ENCODE measurements at regions not wholly inside any gene's neighbourhood (a gene's known extent, or its start where the extent isn't known, plus 50 kb on each side); places are given as distances from the start of the nearest gene placed in this dataset.
A peak's percentile ranks its signal among the peaks of the same experiment; 100 is the strongest.

DNA sequence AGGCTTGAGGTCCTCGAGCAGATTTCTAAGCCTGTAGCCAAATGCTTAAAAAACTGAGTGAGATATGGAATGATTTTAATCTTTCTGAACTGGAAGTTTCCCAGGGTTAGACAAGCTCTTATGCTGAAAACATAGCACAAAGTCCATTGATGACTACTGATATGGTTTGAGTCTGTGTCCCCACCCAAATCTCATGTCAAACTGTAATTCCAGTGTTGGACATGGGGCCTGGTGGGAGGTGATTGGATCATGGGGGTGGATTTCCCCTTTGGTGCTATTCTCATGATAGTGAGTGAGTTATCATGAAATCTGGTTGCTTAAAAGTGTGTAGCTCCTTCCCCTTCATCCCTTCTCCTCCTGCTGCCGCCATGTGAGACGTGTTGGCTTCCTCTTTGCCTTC lies 454.9 kb downstream of the SPRY1 start:
- no peak for DNase-seq

- no peak for DNase-seq
Measured at GRCh38 chr4:123853651-123854050, 457.1 kb downstream of the SPRY1 start.

DNA sequence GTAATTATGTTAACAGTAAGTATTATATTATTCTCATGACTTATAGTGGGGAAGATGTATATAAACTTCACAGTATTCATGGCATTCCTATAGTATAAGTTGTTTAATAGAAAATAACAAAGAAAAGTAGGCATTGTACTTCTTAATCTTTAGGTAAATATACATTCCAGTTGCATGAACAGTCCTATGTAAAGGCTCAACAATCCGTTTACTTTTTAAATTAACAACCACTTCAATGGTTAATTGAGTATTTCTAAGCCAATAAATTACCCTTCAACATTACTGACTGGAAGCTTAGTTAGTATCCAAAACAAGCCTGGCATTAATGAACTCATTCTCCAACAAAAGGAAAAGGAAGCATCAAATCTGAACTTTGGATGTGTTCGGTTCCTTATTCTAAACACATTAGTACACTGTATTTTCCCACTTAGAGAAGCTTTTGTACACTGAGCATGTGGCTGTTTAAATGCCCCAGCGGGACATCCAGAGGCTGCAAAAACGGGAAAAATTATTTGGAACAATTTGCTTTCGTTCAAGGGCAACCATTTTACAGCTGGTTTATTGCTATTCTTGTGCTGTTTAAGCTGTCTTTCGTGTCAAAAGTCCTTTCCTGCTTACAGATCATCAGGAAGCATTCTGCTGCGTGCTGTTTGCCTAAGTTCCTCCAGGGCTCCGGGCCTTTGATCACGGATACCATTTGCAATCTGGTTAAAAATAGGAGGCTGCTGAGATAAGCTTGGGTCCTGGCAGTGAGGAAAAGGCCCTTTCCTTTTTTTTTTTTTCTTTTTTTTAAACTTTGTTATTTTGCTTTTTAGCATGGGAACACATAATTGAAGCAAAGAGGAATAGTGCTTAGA lies 460.3 kb downstream of the SPRY1 start:
- peak; percentile 25 to 30 (median 25) for DNase-seq

DNA sequence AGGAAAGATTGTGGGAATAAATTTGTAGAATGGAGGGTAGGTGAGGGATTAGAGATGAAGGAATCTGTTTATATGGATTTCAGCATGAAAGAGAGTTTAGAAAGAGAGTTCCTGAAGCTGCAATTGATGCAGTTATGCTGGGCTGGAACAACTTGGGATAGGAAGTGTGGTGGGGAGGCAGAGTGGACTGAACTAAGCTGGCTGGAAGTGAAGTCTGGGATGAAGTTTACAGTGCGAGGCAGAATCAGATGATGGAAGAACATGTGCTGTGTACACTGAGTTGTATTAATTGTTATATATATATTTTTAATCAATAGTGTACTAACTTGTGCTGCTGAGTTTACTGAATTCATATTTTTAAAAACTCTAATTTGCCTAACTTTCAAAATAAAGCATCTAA lies 461.9 kb downstream of the SPRY1 start:
- DNase-seq: no peak

DNA sequence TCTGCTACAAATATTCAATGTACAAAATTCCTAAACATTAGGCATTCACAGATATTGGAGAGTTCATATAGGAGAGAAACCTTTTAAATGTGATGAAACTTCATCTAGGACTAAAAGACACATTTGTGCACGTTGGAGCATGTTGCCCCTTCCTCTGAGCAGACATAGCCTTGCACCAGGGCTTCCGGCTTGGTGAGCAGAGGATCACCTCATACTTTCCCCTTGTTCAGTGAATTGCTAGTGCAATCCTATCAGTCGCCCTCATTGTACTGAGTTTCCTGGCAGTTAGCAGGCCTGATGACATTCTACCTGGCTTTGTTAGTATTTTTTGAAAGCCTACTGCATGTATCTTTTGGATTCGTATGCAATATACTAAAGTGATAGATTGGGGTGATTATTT lies 466.2 kb downstream of the SPRY1 start:
- DNase-seq: no peak

DNA sequence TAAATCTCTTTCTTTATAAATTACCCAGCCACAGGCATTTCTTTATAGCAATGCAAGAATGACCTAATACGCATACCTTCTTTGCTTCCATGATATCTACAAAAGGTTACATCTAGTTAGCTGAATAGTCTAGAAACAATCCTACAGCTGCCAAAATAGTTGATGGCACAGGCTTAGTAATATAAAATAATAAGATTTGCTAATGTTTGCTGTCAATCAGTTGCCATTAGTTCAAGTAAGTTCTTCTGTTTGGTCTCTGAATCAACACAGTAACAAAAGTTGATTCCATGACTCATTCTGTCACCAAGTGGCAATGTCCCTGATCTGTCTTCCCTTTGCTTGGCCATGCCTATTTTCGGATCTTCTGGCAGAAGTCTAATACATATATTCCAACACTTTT lies 470.2 kb downstream of the SPRY1 start:
- DNase-seq: no peak

GRCh38 chr4:123867910-123868587 lies 471.5 kb downstream of the SPRY1 start:
- no peak for DNase-seq

- DNase-seq: no peak
Measured at GRCh38 chr4:123869286-123870215, 473.0 kb downstream of the SPRY1 start.

DNA sequence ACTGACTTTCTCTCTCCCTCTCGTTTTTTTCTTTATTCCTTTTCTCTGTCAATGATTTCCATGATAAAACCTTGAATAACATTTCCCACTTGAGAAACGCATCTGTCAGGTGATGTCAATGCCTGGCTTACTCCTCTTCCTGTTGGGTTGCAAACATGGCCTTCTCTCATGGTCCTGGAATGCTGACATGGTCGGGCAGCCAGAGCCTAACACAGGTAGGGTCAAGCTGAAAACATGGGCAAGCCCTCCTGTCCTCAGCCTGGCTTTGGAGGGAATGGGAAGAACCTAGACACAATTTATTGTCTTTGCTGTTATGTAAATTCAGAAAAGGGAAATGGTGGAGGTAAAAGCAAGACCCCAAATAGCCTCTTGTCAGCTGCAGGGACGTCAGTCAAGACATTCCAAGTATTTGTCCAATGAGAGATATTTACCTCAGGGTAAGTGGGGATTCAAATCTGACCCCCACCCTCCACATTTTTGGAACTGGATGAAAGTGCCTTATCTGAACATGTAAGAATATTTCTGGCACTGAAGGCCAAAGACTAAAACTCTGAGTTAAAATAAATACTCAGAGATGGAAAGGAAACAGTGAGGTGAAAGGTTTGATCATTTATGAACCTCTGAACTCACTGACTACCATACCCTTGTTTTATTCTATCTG lies 473.8 kb downstream of the SPRY1 start:
- DNase-seq: no peak

- DNase-seq: peak; percentile 29 to 47 (median 31)
Measured at GRCh38 chr4:123871341-123871740, 474.7 kb downstream of the SPRY1 start.

DNA sequence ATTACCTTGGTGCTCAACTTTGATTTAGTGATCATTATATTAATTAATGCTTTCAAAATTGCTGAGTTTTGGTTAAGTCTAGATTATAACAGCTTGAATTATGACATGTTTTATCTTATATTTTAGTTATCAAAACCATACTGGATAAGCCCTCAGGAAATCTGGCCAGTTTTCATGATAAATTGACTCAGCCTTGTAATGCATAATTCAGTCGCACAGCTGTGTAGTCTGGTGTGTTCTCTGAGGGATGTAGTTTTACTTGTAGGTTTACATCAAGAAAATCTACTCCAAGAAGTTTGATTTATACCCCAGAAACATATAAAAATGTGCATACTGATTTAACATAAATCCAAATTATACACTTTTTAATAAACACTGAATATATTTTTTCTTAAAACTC lies 477.5 kb downstream of the SPRY1 start:
- DNase-seq: no peak

GRCh38 chr4:123876143-123876542 lies 479.5 kb downstream of the SPRY1 start:
- no peak for DNase-seq

- no peak for DNase-seq
Measured at GRCh38 chr4:123876671-123877101, 480.1 kb downstream of the SPRY1 start.

- no peak for DNase-seq
Measured at GRCh38 chr4:123877551-123877950, 481.0 kb downstream of the SPRY1 start.

DNA sequence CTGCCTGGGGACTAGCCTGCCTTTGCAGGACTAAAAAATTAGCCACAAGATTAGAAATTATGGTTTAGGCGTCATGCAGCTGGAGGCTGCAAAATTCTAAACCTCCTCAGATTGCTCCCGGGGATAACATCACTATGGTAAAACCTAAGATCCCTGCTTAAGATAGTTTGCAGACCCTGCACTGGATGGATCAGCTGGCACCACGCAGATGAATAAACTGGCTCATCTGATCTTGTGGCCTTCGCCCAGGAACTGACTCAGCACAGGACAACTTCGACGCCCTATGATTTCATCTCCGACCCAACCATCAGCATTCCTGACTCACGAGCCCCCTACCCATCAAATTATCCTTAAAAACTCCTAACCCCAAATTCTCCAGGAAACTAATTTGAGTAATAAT lies 482.4 kb downstream of the SPRY1 start:
- no peak for DNase-seq

- no peak for DNase-seq
Measured at GRCh38 chr4:123880631-123881030, 484.0 kb downstream of the SPRY1 start.

DNA sequence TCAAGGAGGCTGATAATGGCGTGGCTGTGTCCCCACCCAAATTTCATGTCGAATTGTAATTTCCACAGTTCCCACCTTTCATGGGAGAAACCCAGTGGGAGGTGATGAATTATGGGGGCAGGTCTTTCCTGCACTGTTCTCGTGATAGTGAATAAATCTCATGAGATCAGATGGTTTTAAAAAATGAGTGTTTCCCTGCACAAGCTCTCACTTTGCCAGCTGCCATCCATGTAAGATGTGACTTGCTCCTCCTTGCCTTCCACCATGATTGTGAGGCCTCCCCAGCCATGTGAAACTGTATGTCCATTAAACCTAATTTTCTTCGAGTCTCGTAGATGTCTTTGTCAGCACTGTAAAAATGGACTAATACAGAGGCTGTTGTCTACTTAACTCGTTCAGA lies 488.3 kb downstream of the SPRY1 start:
- DNase-seq: no peak

DNA sequence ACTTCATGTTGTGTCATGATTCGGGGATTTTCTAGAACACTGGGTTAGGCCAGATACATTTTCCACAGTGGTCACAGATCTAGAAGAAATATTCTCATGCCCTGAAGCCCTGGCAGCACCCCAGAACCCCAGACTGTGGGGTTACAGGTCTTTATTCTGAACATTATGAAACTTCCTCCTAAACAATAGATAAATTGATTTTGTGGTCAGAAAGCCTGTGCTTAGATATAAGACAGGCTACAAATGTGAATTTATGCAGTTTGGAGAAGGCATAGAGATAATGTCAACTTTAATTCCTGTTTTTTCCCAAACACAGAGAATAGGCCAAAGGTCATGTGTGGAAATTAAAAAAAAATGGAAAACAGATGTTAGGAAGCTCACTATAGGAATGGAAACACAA lies 492.9 kb downstream of the SPRY1 start:
- no peak for DNase-seq

DNA sequence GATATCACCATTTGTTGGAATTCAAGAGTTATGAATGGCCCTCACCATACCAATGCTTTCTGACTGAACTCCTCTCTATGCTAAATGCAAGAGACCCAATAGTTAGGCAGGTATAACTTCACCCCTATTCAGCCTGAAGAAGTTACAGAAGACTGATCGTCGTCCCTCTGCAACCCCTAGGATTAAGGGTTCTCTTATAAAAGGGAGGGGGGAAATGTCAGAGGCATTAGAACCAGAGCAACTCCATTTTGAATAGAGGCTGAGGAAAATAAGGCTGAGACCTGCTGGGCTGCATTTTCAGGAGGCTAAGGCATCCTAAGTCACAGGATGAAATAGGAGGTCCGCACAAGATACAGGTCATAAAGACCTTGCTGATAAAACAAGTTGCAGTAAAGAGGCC lies 494.3 kb downstream of the SPRY1 start:
- no peak for DNase-seq

DNA sequence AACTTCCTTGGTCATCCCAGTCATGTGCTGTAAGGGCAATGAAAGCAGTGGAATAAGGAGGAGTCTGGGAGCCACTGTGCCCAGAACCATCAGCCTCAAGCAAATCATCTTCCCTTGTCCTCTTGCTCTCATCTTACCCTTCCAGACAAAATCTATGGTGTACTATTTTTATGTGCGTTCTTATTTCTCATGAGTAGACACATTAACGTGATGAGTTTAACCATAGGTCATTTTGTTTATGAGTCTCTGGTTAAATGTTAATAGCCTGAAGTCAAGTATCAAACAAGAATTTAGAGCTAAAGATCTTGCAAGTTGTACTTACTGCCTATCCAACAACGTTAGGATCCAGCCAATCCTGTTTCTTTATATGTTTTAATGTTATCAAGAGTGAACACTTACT lies 495.3 kb downstream of the SPRY1 start:
- no peak for DNase-seq

GRCh38 chr4:123892368-123892976 lies 495.9 kb downstream of the SPRY1 start:
- DNase-seq: no peak
